H1 (cell line): ENCODE measurements at regions not wholly inside any gene's neighbourhood (a gene's known extent, or its start where the extent isn't known, plus 50 kb on each side); places are given as distances from the start of the nearest gene placed in this dataset.

Experiments
- ATF2 ChIP-seq: IDR thresholded peaks from 2 replicates; pipeline ENCODE4 v1.6.1; 2012; ENCODE audit warnings: low read length, inconsistent platforms
- CHD2 ChIP-seq: IDR thresholded peaks from 2 replicates; pipeline ENCODE4 v1.6.1; 2012; ENCODE audit warnings: low read length, improper control_type of control experiment
- CTCF ChIP-seq, 3 experiments: IDR thresholded peaks; 1 replicate in 2 of 3; 2 replicates in 1 of 3; pipeline versions ENCODE4 v1.5.1 to v1.6.1; 2011; ENCODE audit warnings: low read length in 3 of 3, mild to moderate bottlenecking in 3 of 3, inconsistent platforms in 2 of 3, low read depth in 1 of 3, moderate library complexity in 1 of 3; ENCODE audit not compliant: insufficient read depth in 1 of 3; ENCODE audit errors: control extremely low read depth in 1 of 3
- GABPA ChIP-seq: IDR thresholded peaks from 2 replicates; pipeline ENCODE4 v1.6.1; 2011; ENCODE audit warnings: mild to moderate bottlenecking, low read length, moderate library complexity, borderline replicate concordance; ENCODE audit not compliant: insufficient read depth
- KDM5A ChIP-seq: fragments of 200-600 bp; IDR thresholded peaks from 2 replicates; pipeline ENCODE4 v1.7.1; 2012; ENCODE audit warnings: mild to moderate bottlenecking, low read length, inconsistent platforms, mixed read lengths
- NRF1 ChIP-seq: IDR thresholded peaks from 2 replicates; pipeline ENCODE4 v1.6.1; 2011; ENCODE audit warnings: mild to moderate bottlenecking, low read depth, low read length, improper control_type of control experiment
- POLR2A ChIP-seq, 2 experiments: IDR thresholded peaks; 1 replicate in 1 of 2; 2 replicates in 1 of 2; pipeline ENCODE4 v1.6.1; 2011; ENCODE audit warnings: low read depth in 2 of 2, low read length in 2 of 2, mild to moderate bottlenecking in 2 of 2; ENCODE audit errors: control extremely low read depth in 1 of 2
- SRF ChIP-seq: IDR thresholded peaks from 2 replicates; pipeline ENCODE4 v1.6.1; 2011; ENCODE audit warnings: mild to moderate bottlenecking, low read depth, low read length, moderate library complexity

- TF ChIP-seq CTCF (IDR thresholded peaks at IDR 0.05; ENCODE audit: control extremely low read depth in 1 of 3, insufficient read depth in 1 of 3, low read depth in 1 of 3, low read length in 3 of 3) (no peak), GABPA (no peak), POLR2A (IDR thresholded peaks at IDR 0.05; ENCODE audit: control extremely low read depth in 1 of 2, low read depth in 2 of 2, low read length in 2 of 2) (no peak), SRF (no peak), KDM5A (no peak), NRF1 (no peak), CHD2 (no peak), ATF2 (no peak)
Observed at GRCh38 chr7:119197172-119197876, 972.8 kb downstream of the ANKRD7 start.
